ENCODE measurements at regions not wholly inside any gene's neighbourhood (a gene's known extent, or its start where the extent isn't known, plus 50 kb on each side); places are given as distances from the start of the nearest gene placed in this dataset.

- TF ChIP-seq, protein P1, sequence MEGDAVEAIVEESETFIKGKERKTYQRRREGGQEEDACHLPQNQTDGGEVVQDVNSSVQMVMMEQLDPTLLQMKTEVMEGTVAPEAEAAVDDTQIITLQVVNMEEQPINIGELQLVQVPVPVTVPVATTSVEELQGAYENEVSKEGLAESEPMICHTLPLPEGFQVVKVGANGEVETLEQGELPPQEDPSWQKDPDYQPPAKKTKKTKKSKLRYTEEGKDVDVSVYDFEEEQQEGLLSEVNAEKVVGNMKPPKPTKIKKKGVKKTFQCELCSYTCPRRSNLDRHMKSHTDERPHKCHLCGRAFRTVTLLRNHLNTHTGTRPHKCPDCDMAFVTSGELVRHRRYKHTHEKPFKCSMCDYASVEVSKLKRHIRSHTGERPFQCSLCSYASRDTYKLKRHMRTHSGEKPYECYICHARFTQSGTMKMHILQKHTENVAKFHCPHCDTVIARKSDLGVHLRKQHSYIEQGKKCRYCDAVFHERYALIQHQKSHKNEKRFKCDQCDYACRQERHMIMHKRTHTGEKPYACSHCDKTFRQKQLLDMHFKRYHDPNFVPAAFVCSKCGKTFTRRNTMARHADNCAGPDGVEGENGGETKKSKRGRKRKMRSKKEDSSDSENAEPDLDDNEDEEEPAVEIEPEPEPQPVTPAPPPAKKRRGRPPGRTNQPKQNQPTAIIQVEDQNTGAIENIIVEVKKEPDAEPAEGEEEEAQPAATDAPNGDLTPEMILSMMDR (IDR thresholded peaks at IDR 0.05) = no peak
- TF ChIP-seq POLR2A (IDR thresholded peaks at IDR 0.05) = no peak
Measured at GRCh38 chr6:3535776-3536435, 79.1 kb upstream of the SLC22A23 start.

Data from prostate gland (tissue), 2 donors.